ENCODE measurements at regions not wholly inside any gene's neighbourhood (a gene's known extent, or its start where the extent isn't known, plus 50 kb on each side); places are given as distances from the start of the nearest gene placed in this dataset.
A peak's percentile ranks its signal among the peaks of the same experiment; 100 is the strongest.
"Not testable (repeated sequence)": the region's sequence is repeated elsewhere in the genome, so short reads cannot be mapped to it uniquely, and the experiment has no call there.

- BruUV-seq (replicated peaks): no TSS peak
- no peaks in the 10 kb centered on the region for H3K9me1 ChIP-seq (replicated peaks; ENCODE audit: control insufficient read depth, extremely low read depth, insufficient read depth, low read length)
- peaks cover 65% of the 10 kb centered on the region for H3K4me1 ChIP-seq (ENCODE audit: control insufficient read depth, extremely low read depth, insufficient read depth, low read length)
- no peaks in the 10 kb centered on the region for H3K9me3 ChIP-seq (replicated peaks; ENCODE audit: control insufficient read depth, insufficient read depth, low read length)
- no peak overlapping the region for H3K4me3 ChIP-seq (replicated peaks in 1 of 3; ENCODE audit: insufficient read depth in 1 of 3, low read depth in 1 of 3, low read length in 3 of 3)
- H3K27ac ChIP-seq (ENCODE audit: insufficient read depth, low read depth, low read length): no peak overlapping the region
- H3K79me2 ChIP-seq (ENCODE audit: control insufficient read depth, insufficient read depth, low read length): no peaks in the 10 kb centered on the region
- intact Hi-C loops (cut with micrococcal nuclease): no loop called here
- TF ChIP-seq JUN (IDR thresholded peaks at IDR 0.05; ENCODE audit: borderline replicate concordance, insufficient read depth, insufficient read length, low read depth) (no peak), POLR2A (IDR thresholded peaks at IDR 0.05; ENCODE audit: low read depth, low read length) (no peak), GATA2 (IDR thresholded peaks at IDR 0.05; ENCODE audit: insufficient read depth, insufficient read length, low read depth, low read length) (no peak), EZH2 (IDR thresholded peaks at IDR 0.05; ENCODE audit: borderline replicate concordance, low read depth, low read length, severe bottlenecking) (no peak), MYC (IDR thresholded peaks at IDR 0.05; ENCODE audit: low read depth, low read length) (no peak), POLR2AphosphoS5 (IDR thresholded peaks at IDR 0.05; ENCODE audit: insufficient read depth, low read depth, low read length) (no peak), FOS (IDR thresholded peaks at IDR 0.05; ENCODE audit: borderline replicate concordance, insufficient read depth, low read length) (no peak)
- TF ChIP-seq, protein P1, sequence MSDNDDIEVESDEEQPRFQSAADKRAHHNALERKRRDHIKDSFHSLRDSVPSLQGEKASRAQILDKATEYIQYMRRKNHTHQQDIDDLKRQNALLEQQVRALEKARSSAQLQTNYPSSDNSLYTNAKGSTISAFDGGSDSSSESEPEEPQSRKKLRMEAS (IDR thresholded peaks at IDR 0.05; ENCODE audit: insufficient read depth, insufficient read length): no peak
- TF ChIP-seq, protein P2, sequence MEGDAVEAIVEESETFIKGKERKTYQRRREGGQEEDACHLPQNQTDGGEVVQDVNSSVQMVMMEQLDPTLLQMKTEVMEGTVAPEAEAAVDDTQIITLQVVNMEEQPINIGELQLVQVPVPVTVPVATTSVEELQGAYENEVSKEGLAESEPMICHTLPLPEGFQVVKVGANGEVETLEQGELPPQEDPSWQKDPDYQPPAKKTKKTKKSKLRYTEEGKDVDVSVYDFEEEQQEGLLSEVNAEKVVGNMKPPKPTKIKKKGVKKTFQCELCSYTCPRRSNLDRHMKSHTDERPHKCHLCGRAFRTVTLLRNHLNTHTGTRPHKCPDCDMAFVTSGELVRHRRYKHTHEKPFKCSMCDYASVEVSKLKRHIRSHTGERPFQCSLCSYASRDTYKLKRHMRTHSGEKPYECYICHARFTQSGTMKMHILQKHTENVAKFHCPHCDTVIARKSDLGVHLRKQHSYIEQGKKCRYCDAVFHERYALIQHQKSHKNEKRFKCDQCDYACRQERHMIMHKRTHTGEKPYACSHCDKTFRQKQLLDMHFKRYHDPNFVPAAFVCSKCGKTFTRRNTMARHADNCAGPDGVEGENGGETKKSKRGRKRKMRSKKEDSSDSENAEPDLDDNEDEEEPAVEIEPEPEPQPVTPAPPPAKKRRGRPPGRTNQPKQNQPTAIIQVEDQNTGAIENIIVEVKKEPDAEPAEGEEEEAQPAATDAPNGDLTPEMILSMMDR (IDR thresholded peaks at IDR 0.05; ENCODE audit: extremely low read depth in 1 of 2, insufficient read depth in 1 of 2, low read depth in 1 of 2, low read length in 2 of 2): no peak
- ChIA-PET POLR2A (no interaction called here), CTCF (interaction anchor here (1.0 to 7.6 kb wide), 4 partner anchors 9 to 114 kb away, joined by 3 to 75 read pairs (median 9); partner anchors contain the start of gene BMP2K)
- DNase-seq (ENCODE audit: low read depth, low spot score): no peak
- FAIRE-seq: no peak
- no peak overlapping the region for H3K9ac ChIP-seq (replicated peaks; ENCODE audit: extremely low read depth, insufficient read depth, low read length)
- dilution Hi-C loops (cut with MboI; ENCODE audit: extremely low pct_ligation_motif_present, low sequenced_read_pairs): no loop called here
- H4K20me1 ChIP-seq (replicated peaks; ENCODE audit: control insufficient read depth, extremely low read depth, insufficient read depth, low read length): no peaks in the 10 kb centered on the region
- no peaks in the 10 kb centered on the region for H3K27me3 ChIP-seq (ENCODE audit: control insufficient read depth in 2 of 2, insufficient read depth in 2 of 2, low read length in 2 of 2)
- H3K4me2 ChIP-seq (ENCODE audit: insufficient read depth, low read length): peak overlapping the region; percentile 70
- no peak overlapping the region for H2AFZ ChIP-seq (ENCODE audit: low read depth, low read length)
- no peaks in the 10 kb centered on the region for H3K36me3 ChIP-seq (ENCODE audit: control insufficient read depth in 2 of 2, extremely low read depth in 1 of 2, insufficient read depth in 2 of 2, low read length in 2 of 2)
These were observed 111.1 kb downstream of the ANXA3 start for GRCh38 chr4:78662658-78663057.

DNA sequence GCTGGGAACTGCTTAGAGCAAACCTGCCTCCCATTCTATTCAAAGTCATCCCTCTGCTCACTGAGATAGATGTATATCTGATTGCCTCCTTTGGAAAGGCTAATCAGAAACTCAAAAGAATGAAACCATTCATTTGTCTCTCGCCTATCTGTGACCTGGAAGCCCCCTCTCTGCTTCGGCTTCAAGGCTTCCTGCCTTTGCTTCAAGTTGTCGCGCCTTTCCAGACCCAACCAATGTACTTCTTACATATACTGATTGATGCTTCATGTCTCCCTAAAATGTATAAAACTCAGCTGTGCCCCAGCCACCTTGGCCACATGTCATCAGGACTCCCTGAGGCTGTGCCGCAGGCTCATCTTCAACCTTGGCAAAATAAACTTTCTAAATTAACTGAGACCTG, 111.9 kb upstream of the BMP2K start:
- H3K9ac ChIP-seq (replicated peaks; ENCODE audit: extremely low read depth, insufficient read depth, low read length); CTCF ChIA-PET; H4K20me1 ChIP-seq (replicated peaks; ENCODE audit: control insufficient read depth, extremely low read depth, insufficient read depth, low read length); H3K27ac ChIP-seq (ENCODE audit: insufficient read depth, low read depth, low read length); H3K79me2 ChIP-seq (ENCODE audit: control insufficient read depth, insufficient read depth, low read length); BruUV-seq (replicated peaks); intact Hi-C loops (cut with micrococcal nuclease); POLR2A ChIA-PET; H3K9me1 ChIP-seq (replicated peaks; ENCODE audit: control insufficient read depth, extremely low read depth, insufficient read depth, low read length); DNase-seq (ENCODE audit: low read depth, low spot score); H2AFZ ChIP-seq (ENCODE audit: low read depth, low read length); H3K27me3 ChIP-seq (ENCODE audit: control insufficient read depth in 2 of 2, insufficient read depth in 2 of 2, low read length in 2 of 2); dilution Hi-C loops (cut with MboI; ENCODE audit: extremely low pct_ligation_motif_present, low sequenced_read_pairs); H3K4me3 ChIP-seq (replicated peaks in 1 of 3; ENCODE audit: insufficient read depth in 1 of 3, low read depth in 1 of 3, low read length in 3 of 3); FAIRE-seq; H3K36me3 ChIP-seq (ENCODE audit: control insufficient read depth in 2 of 2, extremely low read depth in 1 of 2, insufficient read depth in 2 of 2, low read length in 2 of 2); H3K9me3 ChIP-seq (replicated peaks; ENCODE audit: control insufficient read depth, insufficient read depth, low read length); H3K4me2 ChIP-seq (ENCODE audit: insufficient read depth, low read length): not testable (repeated sequence)
- H3K4me1 ChIP-seq (ENCODE audit: control insufficient read depth, extremely low read depth, insufficient read depth, low read length): peaks cover 57% of the 10 kb centered on the region

Measured in endothelial cell of umbilical vein (primary cell).